AG09309 (cell line): ENCODE measurements at regions not wholly inside any gene's neighbourhood (a gene's known extent, or its start where the extent isn't known, plus 50 kb on each side); places are given as distances from the start of the nearest gene placed in this dataset.

Experiments used
- DNase-seq: peaks from one replicate; pipeline ENCODE4 v3.0.0-alpha.2; 2010; ENCODE audit warnings: low read depth
- H3K4me3 ChIP-seq: 2 replicates; pipeline ENCODE4 v1.5.1; 2011; ENCODE audit warnings: mild to moderate bottlenecking, low read depth, low read length, moderate library complexity; ENCODE audit not compliant: control insufficient read depth
- CTCF ChIP-seq: IDR thresholded peaks from 2 replicates; pipeline ENCODE4 v1.5.1; 2011; ENCODE audit warnings: mild to moderate bottlenecking, low read depth, low read length, inconsistent platforms; ENCODE audit not compliant: insufficient read depth, control insufficient read depth; ENCODE audit errors: missing control alignments

- no peak for TF ChIP-seq CTCF
- DNase-seq = peak; percentile 63
- no peak overlapping the region for H3K4me3 ChIP-seq
These were observed 144.6 kb upstream of the MMADHC start for GRCh38 chr2:149732001-149732685.

- DNase-seq = no peak
These were observed 143.5 kb upstream of the MMADHC start for GRCh38 chr2:149731079-149731478.

GRCh38 chr2:149729586-149729985 lies 142.0 kb upstream of the MMADHC start:
- DNase-seq = no peak
- no peak for TF ChIP-seq CTCF
- H3K4me3 ChIP-seq = no peak overlapping the region

More at GRCh38 chr2:149731079-149731478, 143.5 kb upstream of the MMADHC start:
- no peak overlapping the region for H3K4me3 ChIP-seq
- no peak for TF ChIP-seq CTCF

GRCh38 chr2:149727927-149728326 lies 140.4 kb upstream of the MMADHC start:
- TF ChIP-seq CTCF = no peak
- no peak for DNase-seq
- H3K4me3 ChIP-seq = no peak overlapping the region

GRCh38 chr2:149725234-149725633 lies 137.7 kb upstream of the MMADHC start:
- no peak overlapping the region for H3K4me3 ChIP-seq
- no peak for TF ChIP-seq CTCF
- no peak for DNase-seq

- no peak for DNase-seq
- H3K4me3 ChIP-seq = no peak overlapping the region
- no peak for TF ChIP-seq CTCF
These were observed 136.5 kb upstream of the MMADHC start for GRCh38 chr2:149724091-149724490.
